Calu3 (cell line): ENCODE measurements at regions not wholly inside any gene's neighbourhood (a gene's known extent, or its start where the extent isn't known, plus 50 kb on each side); places are given as distances from the start of the nearest gene placed in this dataset.

Experiments used
- BruUV-seq: library from RNA; stranded (reverse); fragments of 400-500 nt; replicated peaks from 2 replicates; lab custom pipeline; 2021; lab: Mats Ljungman, UMichigan
- CTCF ChIA-PET: fragments of 300-600 bp; sonication (Branson Sonifier 250); formaldehyde crosslinking; loops from one replicate; lab custom pipeline; 2022; ENCODE audit warnings: antibody characterized with exemption; lab: Charles Lee
- DNase-seq: peaks from one replicate; pipeline ENCODE4 v3.0.0; 2022
- H3K27ac Mint-ChIP-seq: one replicate; pipeline ENCODE4 v1.8.0; 2022; ENCODE audit warnings: mixed read lengths; ENCODE audit not compliant: unreplicated experiment
- H3K27me3 Mint-ChIP-seq: one replicate; pipeline ENCODE4 v1.8.0; 2022; ENCODE audit warnings: mixed read lengths; ENCODE audit not compliant: unreplicated experiment
- H3K36me3 Mint-ChIP-seq: one replicate; pipeline ENCODE4 v1.8.0; 2022; ENCODE audit warnings: mild to moderate bottlenecking, moderate library complexity, mixed read lengths; ENCODE audit not compliant: insufficient read depth, unreplicated experiment
- H3K4me1 Mint-ChIP-seq: one replicate; pipeline ENCODE4 v1.8.0; 2022; ENCODE audit warnings: mild to moderate bottlenecking, low read depth, mixed read lengths; ENCODE audit not compliant: unreplicated experiment
- H3K4me3 Mint-ChIP-seq: one replicate; pipeline ENCODE4 v1.8.0; 2022; ENCODE audit warnings: mild to moderate bottlenecking, low read depth, moderate library complexity, mixed read lengths; ENCODE audit not compliant: unreplicated experiment
- H3K9me3 Mint-ChIP-seq: one replicate; pipeline ENCODE4 v1.8.0; 2022; ENCODE audit warnings: low read depth, mixed read lengths; ENCODE audit not compliant: unreplicated experiment
- intact Hi-C: fragments of 100-400 bp; cut with micrococcal nuclease; formaldehyde crosslinking; loops from one replicate; pipeline ENCODE4 v1.10.0; 2022; ENCODE audit not compliant: unreplicated experiment
- TF ChIP-seq, protein P1 (sequence below): fragments of 200-600 bp; IDR thresholded peaks from one replicate; pipeline ENCODE4 v1.8.0; 2022; ENCODE audit warnings: antibody characterized with exemption; ENCODE audit not compliant: unreplicated experiment

DNA sequence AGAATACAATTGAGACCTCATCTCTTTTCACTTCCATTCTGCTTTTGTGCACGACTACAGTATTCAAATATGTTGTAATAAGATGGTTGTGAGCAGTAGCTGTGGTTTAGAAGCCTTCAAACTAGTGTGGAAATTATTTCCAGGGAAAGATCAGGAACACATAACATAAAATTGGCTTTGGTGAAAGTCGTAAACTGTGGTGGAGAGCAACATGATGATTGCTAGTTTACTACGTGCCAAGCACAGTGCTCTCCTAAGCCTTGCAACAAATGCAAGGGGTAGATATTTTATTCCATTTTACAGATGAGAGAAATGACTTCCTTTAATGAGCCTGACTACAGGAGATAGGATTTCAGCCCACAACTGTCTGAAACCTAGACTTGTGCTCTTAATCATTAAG, 172.4 kb upstream of the LMNTD1 start:
- Mint-ChIP-seq H3K4me3 (no peak overlapping the region), H3K36me3 (no peaks in the 10 kb centered on the region), H3K9me3 (no peaks in the 10 kb centered on the region), H3K4me1 (peaks cover 35% of the 10 kb centered on the region), H3K27ac (no peak overlapping the region), H3K27me3 (no peaks in the 10 kb centered on the region)
- no TSS peak for BruUV-seq
- CTCF ChIA-PET = no interaction called here
- TF ChIP-seq, protein P1, sequence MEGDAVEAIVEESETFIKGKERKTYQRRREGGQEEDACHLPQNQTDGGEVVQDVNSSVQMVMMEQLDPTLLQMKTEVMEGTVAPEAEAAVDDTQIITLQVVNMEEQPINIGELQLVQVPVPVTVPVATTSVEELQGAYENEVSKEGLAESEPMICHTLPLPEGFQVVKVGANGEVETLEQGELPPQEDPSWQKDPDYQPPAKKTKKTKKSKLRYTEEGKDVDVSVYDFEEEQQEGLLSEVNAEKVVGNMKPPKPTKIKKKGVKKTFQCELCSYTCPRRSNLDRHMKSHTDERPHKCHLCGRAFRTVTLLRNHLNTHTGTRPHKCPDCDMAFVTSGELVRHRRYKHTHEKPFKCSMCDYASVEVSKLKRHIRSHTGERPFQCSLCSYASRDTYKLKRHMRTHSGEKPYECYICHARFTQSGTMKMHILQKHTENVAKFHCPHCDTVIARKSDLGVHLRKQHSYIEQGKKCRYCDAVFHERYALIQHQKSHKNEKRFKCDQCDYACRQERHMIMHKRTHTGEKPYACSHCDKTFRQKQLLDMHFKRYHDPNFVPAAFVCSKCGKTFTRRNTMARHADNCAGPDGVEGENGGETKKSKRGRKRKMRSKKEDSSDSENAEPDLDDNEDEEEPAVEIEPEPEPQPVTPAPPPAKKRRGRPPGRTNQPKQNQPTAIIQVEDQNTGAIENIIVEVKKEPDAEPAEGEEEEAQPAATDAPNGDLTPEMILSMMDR = no peak
- DNase-seq = no peak
- intact Hi-C loops = no loop called here

DNA sequence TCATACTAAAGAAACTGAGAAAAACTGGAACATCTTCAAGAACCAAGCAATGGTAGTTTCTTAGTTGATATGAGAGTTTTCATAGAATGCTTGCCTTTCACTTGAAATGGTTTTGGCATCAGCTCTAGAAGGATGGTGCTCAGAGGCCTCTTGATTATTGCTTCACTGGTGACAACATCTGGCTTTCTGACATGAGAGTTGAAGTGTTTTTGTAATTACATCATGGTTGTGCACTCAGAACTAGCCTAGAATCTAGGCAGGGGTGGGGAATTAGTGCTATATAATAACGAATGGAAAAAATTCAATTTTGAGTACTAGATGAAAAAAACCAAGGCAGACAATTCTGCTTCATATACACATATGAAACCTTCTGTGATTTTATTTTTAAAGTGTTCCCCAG, 172.8 kb upstream of the LMNTD1 start:
- Mint-ChIP-seq H3K27ac (no peak overlapping the region), H3K27me3 (no peaks in the 10 kb centered on the region), H3K36me3 (no peaks in the 10 kb centered on the region), H3K4me3 (no peak overlapping the region), H3K9me3 (no peaks in the 10 kb centered on the region), H3K4me1 (peaks cover 39% of the 10 kb centered on the region)
- intact Hi-C loops = no loop called here
- TF ChIP-seq, protein P1 = no peak
- no TSS peak for BruUV-seq
- CTCF ChIA-PET = no interaction called here
- no peak for DNase-seq

DNA sequence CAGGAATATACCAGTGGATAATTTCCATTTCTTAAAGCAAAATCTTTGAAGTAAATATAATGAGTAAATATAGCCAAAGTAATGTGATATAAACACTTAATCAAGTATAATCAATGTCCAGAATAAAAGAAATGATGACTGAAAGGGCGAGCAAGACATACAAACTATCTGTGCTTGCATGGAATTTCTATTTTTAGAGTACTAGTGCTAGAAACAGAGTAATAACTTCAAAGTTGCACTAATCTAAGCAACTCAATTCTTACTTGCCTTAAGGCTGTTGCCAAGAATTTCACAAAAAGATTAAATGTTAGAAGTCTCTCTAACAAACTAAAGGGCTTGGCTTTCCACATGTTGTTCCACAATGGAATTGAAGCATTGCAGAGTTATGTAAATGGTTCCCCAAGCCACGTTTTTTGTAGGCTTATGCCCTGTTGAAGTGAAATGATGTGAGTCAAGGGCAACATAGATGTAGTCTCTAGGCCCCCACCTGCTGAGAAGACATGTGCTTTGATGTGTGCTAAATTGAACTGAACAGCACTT, 175.0 kb upstream of the LMNTD1 start:
- Mint-ChIP-seq H3K4me3 (no peak overlapping the region), H3K27ac (no peak overlapping the region), H3K27me3 (no peaks in the 10 kb centered on the region), H3K4me1 (peaks cover 45% of the 10 kb centered on the region), H3K9me3 (no peaks in the 10 kb centered on the region), H3K36me3 (no peaks in the 10 kb centered on the region)
- TF ChIP-seq, protein P1 = no peak
- intact Hi-C loops = no loop called here
- no peak for DNase-seq
- no TSS peak for BruUV-seq
- CTCF ChIA-PET = no interaction called here

DNA sequence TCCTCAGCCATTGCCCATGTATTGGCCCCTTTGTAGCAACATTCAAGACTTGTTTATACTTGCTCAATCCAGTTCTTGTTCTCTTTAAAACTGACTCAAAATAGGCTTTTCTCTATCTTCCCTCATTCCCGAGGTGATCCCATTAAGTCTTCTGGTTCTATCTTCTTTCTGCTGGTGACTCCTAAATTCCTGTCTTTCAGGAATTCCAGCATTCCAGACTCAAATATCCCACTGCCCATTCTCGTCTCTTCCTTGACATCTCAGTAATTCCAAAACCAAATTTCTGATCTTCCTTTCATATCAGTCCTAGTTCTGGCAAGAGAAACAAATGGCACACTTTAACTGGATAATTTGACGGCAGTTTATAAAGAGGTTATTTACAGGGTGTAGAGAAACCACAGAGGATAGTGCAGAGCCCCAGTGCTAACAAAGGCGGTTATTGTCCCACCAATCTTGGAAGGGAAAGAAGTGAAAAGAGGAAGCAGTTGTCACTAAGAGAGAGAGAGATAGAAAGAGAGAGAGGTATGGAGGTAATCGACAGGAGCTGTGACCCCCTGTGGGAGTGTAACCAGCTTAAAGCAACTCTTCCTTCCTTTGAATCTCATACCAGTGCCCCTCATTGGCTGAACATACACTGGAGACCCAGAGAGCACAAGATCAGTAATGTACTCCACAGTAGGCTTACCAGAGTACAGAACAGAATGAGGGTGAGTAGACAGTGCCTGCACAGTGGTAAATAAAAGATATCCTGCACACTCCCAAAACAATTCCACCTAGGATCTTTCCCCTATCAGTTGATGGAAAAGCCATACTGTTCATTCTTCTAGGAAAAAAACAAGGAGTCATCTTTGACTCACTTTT, 177.6 kb upstream of the LMNTD1 start:
- Mint-ChIP-seq H3K27ac (no peak overlapping the region), H3K27me3 (no peaks in the 10 kb centered on the region), H3K9me3 (no peaks in the 10 kb centered on the region), H3K36me3 (no peaks in the 10 kb centered on the region), H3K4me3 (no peak overlapping the region), H3K4me1 (peaks cover 19% of the 10 kb centered on the region)
- no TSS peak for BruUV-seq
- CTCF ChIA-PET = no interaction called here
- DNase-seq = no peak
- TF ChIP-seq, protein P1 = no peak
- intact Hi-C loops = no loop called here
